ENCODE measurements at regions not wholly inside any gene's neighbourhood (a gene's known extent, or its start where the extent isn't known, plus 50 kb on each side); places are given as distances from the start of the nearest gene placed in this dataset.

GRCh38 chr9:34884747-34885189, 73.3 kb upstream of the PHF24 start (continued):
- no peak for TF ChIP-seq ZNF462 (CRISPR knock-in tag; IDR thresholded peaks at IDR 0.05)
- no peak for TF ChIP-seq STAT1 (IDR thresholded peaks at IDR 0.05; ENCODE audit: unreplicated experiment)
- TF ChIP-seq JUNB (IDR thresholded peaks at IDR 0.05; ENCODE audit: unreplicated experiment) = no peak
- no peak for TF ChIP-seq REST (IDR thresholded peaks at IDR 0.05; ENCODE audit: unreplicated experiment)
- TF ChIP-seq ZNF331 (CRISPR knock-in tag; IDR thresholded peaks at IDR 0.05; ENCODE audit: low read depth) = no peak
- TF ChIP-seq CREB1 (CRISPR knock-in tag; IDR thresholded peaks at IDR 0.05; ENCODE audit: low read depth) = no peak
- TF ChIP-seq ETS1 (IDR thresholded peaks at IDR 0.05) = no peak
